H1 (cell line): ENCODE measurements at regions not wholly inside any gene's neighbourhood (a gene's known extent, or its start where the extent isn't known, plus 50 kb on each side); places are given as distances from the start of the nearest gene placed in this dataset.
"Not testable (repeated sequence)": the region's sequence is repeated elsewhere in the genome, so short reads cannot be mapped to it uniquely, and the experiment has no call there.

ENCODE experiments used
- CTCF ChIA-PET: fragments of 300-600 bp; sonication (Branson Sonifier 250); formaldehyde crosslinking; loops from one replicate; lab custom pipeline; 2021; ENCODE audit not compliant: partially characterized antibody; lab: Charles Lee
- POLR2A ChIA-PET: fragments of 300-600 bp; sonication (Branson Sonifier 250); formaldehyde crosslinking; loops from one replicate; lab custom pipeline; 2021; ENCODE audit warnings: inconsistent platforms; ENCODE audit not compliant: partially characterized antibody; lab: Charles Lee
- DNase-seq, 2 experiments: peaks; one replicate each; pipeline versions ENCODE4 v3.0.0 to v3.0.0-alpha.2; 2010 to 2022; ENCODE audit warnings: low spot score in 2 of 2, low read depth in 1 of 2, mixed read lengths in 1 of 2
- FAIRE-seq: peaks from 2 replicates; lab custom pipeline; 2011; peaks lifted over from hg19 to GRCh38; lab: Jason Lieb, UNC
- H2AFZ ChIP-seq: 2 replicates; pipeline ENCODE4 v1.8.1; 2012; ENCODE audit warnings: low read length, inconsistent platforms
- H2AK5ac ChIP-seq: 2 replicates; pipeline ENCODE4 v1.6.1; 2013; ENCODE audit warnings: low read depth, low read length
- H2BK120ac ChIP-seq: replicated peaks from 2 replicates; pipeline ENCODE3; 2013; ENCODE audit warnings: low read depth, low read length, inconsistent platforms
- H2BK12ac ChIP-seq: 2 replicates; pipeline ENCODE4 v1.6.1; 2013; ENCODE audit warnings: low read depth, low read length
- H2BK15ac ChIP-seq: 2 replicates; pipeline ENCODE4 v1.6.1; 2013; ENCODE audit warnings: low read length
- H2BK20ac ChIP-seq: 2 replicates; pipeline ENCODE4 v1.6.1; 2013; ENCODE audit warnings: low read length
- H2BK5ac ChIP-seq: 2 replicates; pipeline ENCODE4 v1.6.1; 2013; ENCODE audit warnings: low read depth, low read length
- H3K14ac ChIP-seq: 2 replicates; pipeline ENCODE4 v1.6.1; 2013; ENCODE audit warnings: inconsistent platforms; ENCODE audit not compliant: insufficient read length
- H3K18ac ChIP-seq: 2 replicates; pipeline ENCODE4 v1.6.1; 2013; ENCODE audit warnings: low read length; ENCODE audit errors: extremely low read depth
- H3K23ac ChIP-seq: 2 replicates; pipeline ENCODE4 v1.6.1; 2013; ENCODE audit warnings: inconsistent platforms; ENCODE audit not compliant: insufficient read length
- H3K23me2 ChIP-seq: 2 replicates; pipeline ENCODE4 v1.6.1; 2013; ENCODE audit warnings: low read depth, low read length
- H3K27ac ChIP-seq: 2 replicates; pipeline ENCODE4 v1.6.1; 2011; ENCODE audit warnings: low read depth, low read length, inconsistent platforms
- H3K27me3 ChIP-seq, 4 experiments: replicated peaks in 1 of 4; 1 replicate in 1 of 4; 2 replicates in 3 of 4; pipeline versions ENCODE4 v1.6.1 to v1.8.1; 2011 to 2013; ENCODE audit warnings: low read length in 3 of 4, mild to moderate bottlenecking in 3 of 4, inconsistent platforms in 2 of 4, mixed read lengths in 2 of 4, moderate library complexity in 1 of 4; ENCODE audit not compliant: control insufficient read depth in 3 of 4, insufficient read depth in 3 of 4; ENCODE audit errors: extremely low read depth in 1 of 4
- H3K36me3 ChIP-seq, 4 experiments: 2 replicates each; pipeline versions ENCODE4 v1.6.1 to v1.8.1; 2011 to 2013; ENCODE audit warnings: mild to moderate bottlenecking in 4 of 4, low read length in 3 of 4, moderate library complexity in 2 of 4, control low read depth in 1 of 4, inconsistent platforms in 1 of 4; ENCODE audit not compliant: insufficient read depth in 4 of 4, control insufficient read depth in 2 of 4
- H3K4ac ChIP-seq: replicated peaks from 2 replicates; pipeline ENCODE3; 2013; ENCODE audit warnings: low read length, low read depth, mixed read lengths, inconsistent platforms; ENCODE audit not compliant: insufficient read length
- H3K4me1 ChIP-seq, 4 experiments: replicated peaks in 1 of 4; 1 replicate in 1 of 4; 2 replicates in 3 of 4; pipeline versions ENCODE4 v1.6.1 to v1.8.1; 2011 to 2013; ENCODE audit warnings: low read length in 3 of 4, inconsistent platforms in 2 of 4, mixed read lengths in 1 of 4; ENCODE audit not compliant: insufficient read depth in 4 of 4, control insufficient read depth in 3 of 4
- H3K4me2 ChIP-seq, 2 experiments: 2 replicates each; pipeline versions ENCODE4 v1.6.1 to v1.8.1; 2011 to 2013; ENCODE audit warnings: low read depth in 2 of 2, low read length in 2 of 2, control low read depth in 1 of 2, inconsistent platforms in 1 of 2, mild to moderate bottlenecking in 1 of 2; ENCODE audit not compliant: insufficient read depth in 1 of 2
- H3K4me3 ChIP-seq, 4 experiments: fragments of 200-600, 300-600 bp in 1 of 4; sonication (generic), shearing (Covaris generic), sonication (Bioruptor Twin) in 1 of 4; 2 replicates each; pipeline versions ENCODE4 v1.5.1 to v1.8.1; 2011 to 2016; ENCODE audit warnings: low read length in 4 of 4, low read depth in 3 of 4, control low read depth in 2 of 4, inconsistent platforms in 2 of 4, mild to moderate bottlenecking in 2 of 4, mixed read lengths in 1 of 4, moderate library complexity in 1 of 4; ENCODE audit not compliant: insufficient read depth in 2 of 4; ENCODE audit errors: extremely low read depth in 1 of 4
- H3K56ac ChIP-seq: replicated peaks from 2 replicates; pipeline ENCODE3; 2013; ENCODE audit warnings: low read depth, mild to moderate bottlenecking, mixed read lengths, low read length, inconsistent platforms; ENCODE audit not compliant: insufficient read length
- H3K79me1 ChIP-seq: 2 replicates; pipeline ENCODE4 v1.6.1; 2013; ENCODE audit warnings: low read depth, low read length, control low read depth
- H3K79me2 ChIP-seq, 2 experiments: 2 replicates each; pipeline versions ENCODE4 v1.6.1 to v1.8.1; 2012 to 2013; ENCODE audit warnings: low read length in 2 of 2, mild to moderate bottlenecking in 2 of 2, inconsistent platforms in 1 of 2; ENCODE audit not compliant: insufficient read depth in 2 of 2, control insufficient read depth in 1 of 2
- H3K9ac ChIP-seq, 4 experiments: replicated peaks in 1 of 4; 1 replicate in 1 of 4; 2 replicates in 3 of 4; pipeline versions ENCODE4 v1.6.1 to v1.8.1; 2011 to 2013; ENCODE audit warnings: low read depth in 3 of 4, low read length in 3 of 4, control low read depth in 2 of 4, mild to moderate bottlenecking in 2 of 4, moderate library complexity in 2 of 4, inconsistent platforms in 1 of 4; ENCODE audit errors: extremely low read depth in 1 of 4
- H3K9me3 ChIP-seq, 2 experiments: 2 replicates each; pipeline versions ENCODE4 v1.6.1 to v1.8.1; 2012 to 2013; ENCODE audit warnings: mild to moderate bottlenecking in 2 of 2, moderate library complexity in 2 of 2, control low read depth in 1 of 2, inconsistent platforms in 1 of 2, low read depth in 1 of 2, low read length in 1 of 2, mixed read lengths in 1 of 2; ENCODE audit not compliant: insufficient read depth in 2 of 2
- H4K20me1 ChIP-seq, 2 experiments: replicated peaks in 1 of 2; 2 replicates each; pipeline versions ENCODE3 to v1.8.1; 2011 to 2013; ENCODE audit warnings: inconsistent platforms in 2 of 2, low read length in 2 of 2, mild to moderate bottlenecking in 1 of 2; ENCODE audit not compliant: insufficient read depth in 2 of 2, control insufficient read depth in 1 of 2
- H4K5ac ChIP-seq: 2 replicates; pipeline ENCODE4 v1.6.1; 2013; ENCODE audit warnings: low read length, low read depth, mixed read lengths, inconsistent platforms; ENCODE audit not compliant: insufficient read length
- H4K8ac ChIP-seq: 2 replicates; pipeline ENCODE4 v1.8.0; 2013; ENCODE audit warnings: mild to moderate bottlenecking, moderate library complexity, low read length, inconsistent platforms; ENCODE audit not compliant: insufficient read depth; ENCODE audit errors: extremely low read depth
- H4K91ac ChIP-seq: replicated peaks from 2 replicates; pipeline ENCODE3; 2013; ENCODE audit warnings: low read length, mixed read lengths, inconsistent platforms; ENCODE audit not compliant: insufficient read length
- WGBS, 2 experiments: shearing (Covaris generic) in 1 of 2; methylation state at CpG; one replicate each; pipeline versions ENCODE4 v1.1.6 to v1.1.7; 2013 to 2015; ENCODE audit warnings: low lambda C conversion rate in 2 of 2, mixed read lengths in 2 of 2, inconsistent platforms in 1 of 2, low coverage in 1 of 2, missing lambda C conversion rate in 1 of 2; ENCODE audit not compliant: insufficient replicate concordance in 2 of 2, insufficient coverage in 1 of 2, insufficient read length in 1 of 2; ENCODE audit errors: extremely low coverage in 1 of 2, missing lambda C conversion rate in 1 of 2; 5-methylcytosine and 5-hydroxymethylcytosine counted together

- H4K91ac ChIP-seq, H3K4me3 ChIP-seq, H3K56ac ChIP-seq, DNase-seq, H3K14ac ChIP-seq, H3K79me1 ChIP-seq, H3K18ac ChIP-seq, H3K23ac ChIP-seq, H2AK5ac ChIP-seq, H2BK120ac ChIP-seq, H3K27ac ChIP-seq, H2BK12ac ChIP-seq, CTCF ChIA-PET, H3K9me3 ChIP-seq, H3K4me2 ChIP-seq, H3K36me3 ChIP-seq, H3K9ac ChIP-seq, H3K23me2 ChIP-seq, POLR2A ChIA-PET, H4K20me1 ChIP-seq, H2BK5ac ChIP-seq, H3K79me2 ChIP-seq, H2BK15ac ChIP-seq, H4K8ac ChIP-seq, H3K4ac ChIP-seq, H2BK20ac ChIP-seq, H3K4me1 ChIP-seq, H4K5ac ChIP-seq, FAIRE-seq, H2AFZ ChIP-seq, H3K27me3 ChIP-seq: not testable (repeated sequence)
- 93% methylated on average over 1 of the region's 2 CpGs; no CpG with 5 or more reads in 1 of the 2 experiments for WGBS, 2 experiments
Measured at GRCh38 chr1:120972863-120973262, 83.3 kb downstream of the PPIAL4A start.

- WGBS, 2 experiments = 94% methylated on average over 4 of the region's 4 CpGs; no CpG with 5 or more reads in 1 of the 2 experiments
- H3K23me2 ChIP-seq, H3K9ac ChIP-seq, H4K5ac ChIP-seq, H2BK12ac ChIP-seq, DNase-seq, POLR2A ChIA-PET, H3K27me3 ChIP-seq, H2BK20ac ChIP-seq, H2AFZ ChIP-seq, H3K79me1 ChIP-seq, H4K8ac ChIP-seq, H3K4me3 ChIP-seq, H2AK5ac ChIP-seq, H4K91ac ChIP-seq, H3K56ac ChIP-seq, H3K23ac ChIP-seq, H3K14ac ChIP-seq, H2BK15ac ChIP-seq, H2BK120ac ChIP-seq, H3K9me3 ChIP-seq, H4K20me1 ChIP-seq, CTCF ChIA-PET, H3K18ac ChIP-seq, H3K27ac ChIP-seq, FAIRE-seq, H3K4ac ChIP-seq, H3K36me3 ChIP-seq, H3K79me2 ChIP-seq, H3K4me1 ChIP-seq, H3K4me2 ChIP-seq, H2BK5ac ChIP-seq: not testable (repeated sequence)
Measured at GRCh38 chr1:120973836-120974235, 84.3 kb downstream of the PPIAL4A start.
